Ovary (tissue), 7 donors: ENCODE measurements at regions not wholly inside any gene's neighbourhood (a gene's known extent, or its start where the extent isn't known, plus 50 kb on each side); places are given as distances from the start of the nearest gene placed in this dataset.

ENCODE experiments used
- DNase-seq, 5 donors: peaks; one replicate each; pipeline ENCODE4 v3.0.0-alpha.2; 2019 to 2020
- H3K27ac ChIP-seq, 2 donors: fragments of 200-600 bp; one replicate each; pipeline versions ENCODE4 v1.5.1 to v1.8.0; 2019 to 2022
- H3K27me3 ChIP-seq: fragments of 200-600 bp; one replicate; pipeline ENCODE4 v1.8.0; 2022
- H3K36me3 ChIP-seq: fragments of 200-600 bp; sonication (generic); one replicate; pipeline ENCODE4 v1.5.1; 2019
- H3K4me1 ChIP-seq: one replicate; pipeline ENCODE4 v1.8.1; 2013; ENCODE audit warnings: mild to moderate bottlenecking, moderate library complexity; ENCODE audit not compliant: insufficient read depth
- H3K4me3 ChIP-seq: fragments of 200-600 bp; sonication (generic); one replicate; pipeline ENCODE4 v1.5.1; 2017
- H3K9me3 ChIP-seq, 2 donors: fragments of 200-600 bp in 1 of 2; sonication (generic) in 1 of 2; one replicate each; pipeline versions ENCODE4 v1.5.1 to v1.8.1; 2013 to 2019; ENCODE audit warnings: mild to moderate bottlenecking in 1 of 2, moderate library complexity in 1 of 2
- EP300 ChIP-seq: sonication (generic); formaldehyde crosslinking; IDR thresholded peaks from one replicate; pipeline ENCODE4 v1.6.1; 2017; ENCODE audit warnings: antibody characterized with exemption
- POLR2A ChIP-seq: fragments of 450-650 bp; IDR thresholded peaks from one replicate; pipeline ENCODE4 v1.6.1; 2017; ENCODE audit warnings: antibody characterized with exemption, mild to moderate bottlenecking, moderate library complexity
- WGBS, 3 donors: extraction: QIAGEN DNeasy Blood & Tissue Kit in 1 of 3; methylation state at CpG; one replicate each; pipeline versions ENCODE4 v1.1.5 to v1.1.7; 2013 to 2017; 5-methylcytosine and 5-hydroxymethylcytosine counted together
- intact Hi-C, 4 donors: fragments of 100-400 bp; cut with DNase I; formaldehyde crosslinking; loops; one replicate each; pipeline versions ENCODE4 v1.11.0 to v1.15.1; 2022 to 2023
- TF ChIP-seq, protein P1 (sequence below), 3 donors: fragments of 450-650 bp in 2 of 3; fragments of 200-600 bp in 1 of 3; IDR thresholded peaks; one replicate each; pipeline versions ENCODE4 v1.5.1 to v1.8.0; 2016 to 2022; ENCODE audit warnings: antibody characterized with exemption in 3 of 3, mild to moderate bottlenecking in 1 of 3
- donor health status: DM: no; HTN: no; CAD: no; lungs with moderate emphysema.
- donor health status: DM: no; HTN: no; CAD: no.
- donor health status: Bipolar disorder and iron deficiency.
- donor health status: DM: no; HTN: no; CAD: no.
- donor health status: DM: yes; HTN: yes; CAD: no.

DNA sequence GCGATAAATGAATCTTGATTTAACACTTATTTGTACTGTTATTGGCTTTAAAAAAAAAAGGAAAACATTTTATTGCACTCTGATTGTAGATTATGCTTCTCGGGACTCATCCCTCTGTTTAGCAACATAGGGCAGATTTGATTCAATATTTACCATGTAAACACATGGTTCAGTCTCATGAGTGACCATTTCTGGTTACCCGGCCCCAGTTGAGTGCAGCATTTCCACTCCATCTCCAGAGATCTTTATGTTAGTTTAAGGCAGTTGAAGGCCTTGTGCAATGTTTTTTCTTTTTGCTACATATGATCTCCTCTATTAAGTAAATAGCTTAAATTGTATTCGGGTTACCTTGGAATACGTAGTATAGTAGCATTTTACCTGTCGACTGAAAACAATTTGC, 143.3 kb upstream of the RPS6KA3 start:
- no peak overlapping the region for H3K27ac ChIP-seq
- H3K9me3 ChIP-seq, result no peaks in the 10 kb centered on the region
- H3K36me3 ChIP-seq, result no peaks in the 10 kb centered on the region
- H3K4me3 ChIP-seq, result no peak overlapping the region
- TF ChIP-seq EP300 (no peak), POLR2A (no peak)
- TF ChIP-seq, protein P1, sequence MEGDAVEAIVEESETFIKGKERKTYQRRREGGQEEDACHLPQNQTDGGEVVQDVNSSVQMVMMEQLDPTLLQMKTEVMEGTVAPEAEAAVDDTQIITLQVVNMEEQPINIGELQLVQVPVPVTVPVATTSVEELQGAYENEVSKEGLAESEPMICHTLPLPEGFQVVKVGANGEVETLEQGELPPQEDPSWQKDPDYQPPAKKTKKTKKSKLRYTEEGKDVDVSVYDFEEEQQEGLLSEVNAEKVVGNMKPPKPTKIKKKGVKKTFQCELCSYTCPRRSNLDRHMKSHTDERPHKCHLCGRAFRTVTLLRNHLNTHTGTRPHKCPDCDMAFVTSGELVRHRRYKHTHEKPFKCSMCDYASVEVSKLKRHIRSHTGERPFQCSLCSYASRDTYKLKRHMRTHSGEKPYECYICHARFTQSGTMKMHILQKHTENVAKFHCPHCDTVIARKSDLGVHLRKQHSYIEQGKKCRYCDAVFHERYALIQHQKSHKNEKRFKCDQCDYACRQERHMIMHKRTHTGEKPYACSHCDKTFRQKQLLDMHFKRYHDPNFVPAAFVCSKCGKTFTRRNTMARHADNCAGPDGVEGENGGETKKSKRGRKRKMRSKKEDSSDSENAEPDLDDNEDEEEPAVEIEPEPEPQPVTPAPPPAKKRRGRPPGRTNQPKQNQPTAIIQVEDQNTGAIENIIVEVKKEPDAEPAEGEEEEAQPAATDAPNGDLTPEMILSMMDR (IDR thresholded peaks at IDR 0.05), result no peak
- intact Hi-C loops, result no loop called here
- 75 to 77% (median 77%) methylated on average over 6 of the region's 6 CpGs for WGBS, 3 donors
- H3K27me3 ChIP-seq, result no peaks in the 10 kb centered on the region
- no peaks in the 10 kb centered on the region for H3K4me1 ChIP-seq
- DNase-seq, result no peak

DNA sequence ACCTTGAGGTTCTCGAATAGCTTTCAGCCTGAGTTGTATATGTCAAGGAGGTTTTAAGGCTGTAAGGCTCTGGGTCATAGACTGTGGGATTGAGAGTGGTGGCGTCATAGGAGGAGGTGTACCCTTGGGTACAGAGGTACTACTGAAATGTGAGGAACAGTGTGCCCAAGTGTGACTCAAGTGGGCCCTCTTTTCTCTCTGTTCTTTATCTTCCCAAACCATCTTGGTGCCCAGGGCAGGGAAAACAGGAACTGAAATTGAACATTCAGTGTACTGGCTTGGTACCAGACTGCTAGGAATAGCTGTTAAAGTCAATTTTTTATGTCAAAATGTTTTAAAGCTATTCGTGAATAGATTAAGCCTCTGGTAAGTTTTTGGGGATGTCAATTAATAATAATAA, 136.2 kb upstream of the RPS6KA3 start:
- H3K4me1 ChIP-seq, result no peaks in the 10 kb centered on the region
- no peaks in the 10 kb centered on the region for H3K9me3 ChIP-seq
- no peaks in the 10 kb centered on the region for H3K27me3 ChIP-seq
- H3K4me3 ChIP-seq, result no peak overlapping the region
- H3K27ac ChIP-seq, result no peak overlapping the region
- intact Hi-C loops, result no loop called here
- 51 to 58% (median 54%) methylated on average over 3 of the region's 3 CpGs for WGBS, 3 donors
- DNase-seq, result no peak
- TF ChIP-seq POLR2A (no peak), EP300 (no peak)
- TF ChIP-seq, protein P1 (IDR thresholded peaks at IDR 0.05), result no peak
- H3K36me3 ChIP-seq, result no peaks in the 10 kb centered on the region

DNA sequence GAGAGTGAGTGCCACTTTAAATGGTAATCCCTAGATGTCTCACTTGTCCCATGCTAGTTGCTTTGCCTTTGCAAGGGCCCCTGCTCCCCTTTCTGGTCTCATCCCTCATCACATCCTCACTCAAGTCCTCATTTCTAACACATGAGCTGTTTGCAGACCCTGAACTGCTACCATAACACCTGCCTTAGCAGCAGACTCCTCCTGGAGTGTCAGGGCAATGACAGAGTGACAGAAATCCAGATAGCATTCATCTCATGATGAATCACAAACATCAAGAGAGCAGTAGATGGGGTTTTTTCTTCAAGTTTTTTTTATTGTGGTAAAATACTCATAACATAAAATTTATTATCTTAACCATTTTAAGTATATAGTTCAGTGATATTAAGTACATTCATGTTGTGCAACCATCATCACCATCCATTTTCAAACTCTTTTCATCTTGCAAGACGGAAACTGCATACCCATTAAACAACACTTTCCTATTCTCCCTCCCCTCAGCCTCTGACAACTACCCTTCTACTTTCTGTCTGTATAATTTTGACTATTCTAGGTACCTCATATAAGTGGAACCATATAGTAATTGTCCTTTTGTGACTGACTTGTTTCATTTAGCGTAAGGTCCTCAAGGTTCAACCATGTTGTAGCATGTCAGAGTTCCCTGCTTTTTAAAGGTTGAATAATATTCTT, 133.2 kb upstream of the RPS6KA3 start:
- Histone ChIP-seq H3K4me3 (no peak overlapping the region), H3K9me3 (no peaks in the 10 kb centered on the region), H3K27ac (no peak overlapping the region), H3K4me1 (peaks cover 1% of the 10 kb centered on the region), H3K36me3 (no peaks in the 10 kb centered on the region), H3K27me3 (no peaks in the 10 kb centered on the region)
- WGBS, 3 donors, result 81 to 91% (median 87%) methylated on average over 2 of the region's 2 CpGs
- intact Hi-C loops, result no loop called here
- no peak for DNase-seq
- TF ChIP-seq POLR2A (no peak), EP300 (no peak)
- TF ChIP-seq, protein P1 (IDR thresholded peaks at IDR 0.05), result no peak

DNA sequence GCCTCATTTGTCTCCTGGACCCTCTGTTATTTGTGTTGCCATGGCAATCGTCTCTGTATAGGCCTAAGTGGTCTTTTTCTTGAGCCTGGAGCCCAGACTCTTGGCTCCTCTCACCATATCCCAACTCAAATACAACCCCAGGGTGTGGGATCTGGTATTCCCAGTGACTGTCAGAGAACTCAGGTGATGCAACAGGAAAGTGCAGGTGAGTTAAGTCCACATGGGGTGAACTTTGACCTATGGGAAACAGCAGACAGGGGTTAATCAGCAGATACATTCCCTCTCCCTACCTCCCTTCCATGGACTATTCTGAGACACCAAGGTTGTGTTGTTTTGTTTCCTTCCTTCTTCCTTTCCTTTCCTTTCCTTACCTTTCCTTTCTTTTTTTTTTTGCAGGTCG, 130.9 kb upstream of the RPS6KA3 start:
- TF ChIP-seq EP300 (no peak), POLR2A (no peak)
- TF ChIP-seq, protein P1 (IDR thresholded peaks at IDR 0.05), result no peak
- Histone ChIP-seq H3K9me3 (no peaks in the 10 kb centered on the region), H3K27ac (no peak overlapping the region), H3K36me3 (no peaks in the 10 kb centered on the region), H3K4me3 (no peak overlapping the region), H3K27me3 (no peaks in the 10 kb centered on the region), H3K4me1 (peaks cover 1% of the 10 kb centered on the region)
- no peak for DNase-seq
- WGBS, 3 donors, result 37 to 46% (median 46%) methylated on average over 2 of the region's 2 CpGs
- intact Hi-C loops, result no loop called here
